IPS-11a (cell line): ENCODE measurements at regions not wholly inside any gene's neighbourhood (a gene's known extent, or its start where the extent isn't known, plus 50 kb on each side); places are given as distances from the start of the nearest gene placed in this dataset.
"Not testable (repeated sequence)": the region's sequence is repeated elsewhere in the genome, so short reads cannot be mapped to it uniquely, and the experiment has no call there.

Source experiments
- H3K4me3 ChIP-seq: one replicate; pipeline ENCODE4 v1.5.1; 2013; ENCODE audit warnings: low read depth, low read length, control low read depth

GRCh38 chr16:75780669-75781068 is 54.4 kb upstream of the CPHXL start:
- no peak overlapping the region for H3K4me3 ChIP-seq

GRCh38 chr16:75781683-75782343 is 55.5 kb upstream of the CPHXL start:
- H3K4me3 ChIP-seq = no peak overlapping the region

GRCh38 chr16:75787440-75787839 is 61.1 kb upstream of the CPHXL start:
- no peak overlapping the region for H3K4me3 ChIP-seq

- no peak overlapping the region for H3K4me3 ChIP-seq
Measured at GRCh38 chr16:75789237-75789636, 62.9 kb upstream of the CPHXL start.

- H3K4me3 ChIP-seq = no peak overlapping the region
Measured at GRCh38 chr16:75792771-75793492, 66.6 kb upstream of the CPHXL start.

GRCh38 chr16:75793641-75794040 is 67.4 kb upstream of the CPHXL start:
- no peak overlapping the region for H3K4me3 ChIP-seq

GRCh38 chr16:75794426-75794825 is 68.1 kb upstream of the CPHXL start:
- no peak overlapping the region for H3K4me3 ChIP-seq

GRCh38 chr16:75798714-75799113 is 72.4 kb upstream of the CPHXL start:
- no peak overlapping the region for H3K4me3 ChIP-seq

- no peak overlapping the region for H3K4me3 ChIP-seq
Measured at GRCh38 chr16:75801307-75801706, 75.0 kb upstream of the CPHXL start.

- no peak overlapping the region for H3K4me3 ChIP-seq
Measured at GRCh38 chr16:75803753-75804152, 77.5 kb upstream of the CPHXL start.

- H3K4me3 ChIP-seq = no peak overlapping the region
Measured at GRCh38 chr16:75804368-75804767, 78.1 kb upstream of the CPHXL start.

- H3K4me3 ChIP-seq = no peak overlapping the region
Measured at GRCh38 chr16:75805946-75806345, 79.7 kb upstream of the CPHXL start.

- no peak overlapping the region for H3K4me3 ChIP-seq
Measured at GRCh38 chr16:75806487-75806886, 80.2 kb upstream of the CPHXL start.

- H3K4me3 ChIP-seq = no peak overlapping the region
Measured at GRCh38 chr16:75810342-75810741, 84.1 kb upstream of the CPHXL start.

- H3K4me3 ChIP-seq = no peak overlapping the region
Measured at GRCh38 chr16:75811020-75811634, 84.8 kb upstream of the CPHXL start.

- no peak overlapping the region for H3K4me3 ChIP-seq
Measured at GRCh38 chr16:75818491-75818890, 92.2 kb upstream of the CPHXL start.

- H3K4me3 ChIP-seq = no peak overlapping the region
Measured at GRCh38 chr16:75820672-75821071, 94.4 kb upstream of the CPHXL start.

GRCh38 chr16:75821117-75821516 is 94.8 kb upstream of the CPHXL start:
- no peak overlapping the region for H3K4me3 ChIP-seq

GRCh38 chr16:75825750-75826149 is 99.5 kb upstream of the CPHXL start:
- H3K4me3 ChIP-seq = not testable (repeated sequence)

- peak overlapping the region; percentile 43 for H3K4me3 ChIP-seq
Measured at GRCh38 chr16:75827372-75828038, 101.2 kb upstream of the CPHXL start.

- not testable (repeated sequence) for H3K4me3 ChIP-seq
Measured at GRCh38 chr16:75833385-75833784, 107.1 kb upstream of the CPHXL start.
